BE2C (cell line): ENCODE measurements at regions not wholly inside any gene's neighbourhood (a gene's known extent, or its start where the extent isn't known, plus 50 kb on each side); places are given as distances from the start of the nearest gene placed in this dataset.
"Not testable (repeated sequence)": the region's sequence is repeated elsewhere in the genome, so short reads cannot be mapped to it uniquely, and the experiment has no call there.

ENCODE experiments used
- DNase-seq: peaks from one replicate; pipeline ENCODE4 v3.0.0-alpha.2; 2020
- H3K27me3 ChIP-seq: fragments of 250-450 bp; sonication (Bioruptor Pico); 2 replicates; pipeline ENCODE4 v1.5.1; 2020; ENCODE audit warnings: mild to moderate bottlenecking
- H3K36me3 ChIP-seq: fragments of 250-450 bp; sonication (Bioruptor Pico); 2 replicates; pipeline ENCODE4 v1.5.1; 2020; ENCODE audit warnings: mild to moderate bottlenecking
- H3K4me1 ChIP-seq: fragments of 250-450 bp; sonication (Bioruptor Pico); 2 replicates; pipeline ENCODE4 v1.5.1; 2020
- H3K4me3 ChIP-seq: 2 replicates; pipeline ENCODE4 v1.5.1; 2011; ENCODE audit warnings: low read depth, low read length
- H3K9me3 ChIP-seq: fragments of 250-450 bp; sonication (Bioruptor Pico); 2 replicates; pipeline ENCODE4 v1.5.1; 2020
- CTCF ChIP-seq: IDR thresholded peaks from 2 replicates; pipeline ENCODE4 v1.5.1; 2012; ENCODE audit warnings: mild to moderate bottlenecking, low read depth, low read length

DNA sequence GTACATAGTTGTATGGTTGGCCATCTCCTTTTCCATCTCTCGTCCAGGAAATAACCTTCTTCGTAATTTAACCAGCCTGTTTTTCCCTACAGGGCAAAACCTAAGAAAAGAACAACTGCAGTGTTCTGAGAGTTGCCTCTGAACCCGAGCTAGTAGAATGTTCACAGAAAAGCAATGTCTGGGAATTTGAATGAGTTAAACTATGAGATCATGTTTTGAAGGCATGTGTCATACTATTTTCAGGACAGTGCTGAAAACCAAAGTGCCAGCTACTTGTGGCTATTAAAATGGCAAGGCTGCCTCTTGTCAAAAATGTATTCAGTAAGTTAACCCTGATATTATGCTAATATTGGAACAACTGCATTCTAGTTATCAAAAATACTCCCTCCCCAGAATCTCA is 482.9 kb upstream of the SPRED2 start:
- no peaks in the 10 kb centered on the region for H3K4me1 ChIP-seq
- H3K27me3 ChIP-seq, result no peaks in the 10 kb centered on the region
- H3K9me3 ChIP-seq, result no peaks in the 10 kb centered on the region
- no peak overlapping the region for H3K4me3 ChIP-seq
- TF ChIP-seq CTCF, result no peak
- no peaks in the 10 kb centered on the region for H3K36me3 ChIP-seq
- no peak for DNase-seq

DNA sequence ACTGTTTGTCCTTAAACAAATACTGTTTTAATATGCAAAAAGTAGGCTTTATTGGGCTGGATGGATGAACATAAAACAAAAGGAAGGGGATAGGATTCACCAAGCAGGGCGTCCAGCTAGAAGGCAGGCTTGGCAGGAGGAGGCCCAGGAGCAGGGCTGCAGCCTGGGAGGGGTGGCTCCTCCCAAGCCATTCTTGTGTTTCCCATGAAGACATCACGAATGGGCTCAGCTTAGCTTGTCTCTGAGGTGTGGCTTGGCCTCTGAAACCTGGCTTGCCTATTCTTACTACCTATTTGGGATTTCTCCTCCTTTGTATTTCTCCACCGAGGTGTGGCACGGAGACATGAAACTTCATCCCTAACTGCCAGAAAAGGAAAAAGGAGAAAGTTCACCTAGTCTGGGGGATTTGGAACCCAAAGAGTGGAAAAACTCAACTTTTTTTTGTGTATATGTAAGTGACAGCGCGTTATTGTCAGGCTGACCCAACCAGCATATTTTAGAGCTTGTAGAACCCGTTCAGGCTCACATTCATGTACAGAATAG is 481.9 kb upstream of the SPRED2 start:
- no peak for DNase-seq
- Histone ChIP-seq H3K27me3 (no peaks in the 10 kb centered on the region), H3K4me1 (no peaks in the 10 kb centered on the region), H3K4me3 (no peak overlapping the region), H3K9me3 (no peaks in the 10 kb centered on the region), H3K36me3 (no peaks in the 10 kb centered on the region)
- TF ChIP-seq CTCF, result no peak

DNA sequence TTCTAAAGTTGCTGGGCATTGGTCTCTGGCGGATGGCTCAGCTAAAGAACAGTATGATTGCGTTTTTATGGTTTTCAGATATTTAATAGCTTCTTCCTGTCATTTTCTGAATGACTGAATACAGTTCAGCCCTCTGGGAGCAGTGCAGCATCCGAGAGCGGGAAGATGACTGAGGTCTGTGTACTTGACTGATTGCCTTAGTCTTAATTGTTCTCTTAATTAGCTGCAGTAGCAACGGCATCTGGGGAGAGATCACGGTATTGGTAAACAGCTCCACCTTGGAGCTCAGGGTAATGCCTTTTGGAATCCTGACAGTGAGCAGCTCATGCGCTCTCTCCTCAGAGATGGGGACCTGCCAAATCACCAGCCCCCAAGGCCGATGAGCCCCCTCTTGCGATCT is 481.4 kb upstream of the SPRED2 start:
- no peaks in the 10 kb centered on the region for H3K4me1 ChIP-seq
- H3K4me3 ChIP-seq, result no peak overlapping the region
- H3K36me3 ChIP-seq, result no peaks in the 10 kb centered on the region
- no peak for TF ChIP-seq CTCF
- DNase-seq, result no peak
- no peaks in the 10 kb centered on the region for H3K27me3 ChIP-seq
- no peaks in the 10 kb centered on the region for H3K9me3 ChIP-seq

- no peaks in the 10 kb centered on the region for H3K27me3 ChIP-seq
- DNase-seq, result no peak
- H3K36me3 ChIP-seq, result no peaks in the 10 kb centered on the region
Measured at GRCh38 chr2:65901756-65902155, 469.4 kb upstream of the SPRED2 start.

DNA sequence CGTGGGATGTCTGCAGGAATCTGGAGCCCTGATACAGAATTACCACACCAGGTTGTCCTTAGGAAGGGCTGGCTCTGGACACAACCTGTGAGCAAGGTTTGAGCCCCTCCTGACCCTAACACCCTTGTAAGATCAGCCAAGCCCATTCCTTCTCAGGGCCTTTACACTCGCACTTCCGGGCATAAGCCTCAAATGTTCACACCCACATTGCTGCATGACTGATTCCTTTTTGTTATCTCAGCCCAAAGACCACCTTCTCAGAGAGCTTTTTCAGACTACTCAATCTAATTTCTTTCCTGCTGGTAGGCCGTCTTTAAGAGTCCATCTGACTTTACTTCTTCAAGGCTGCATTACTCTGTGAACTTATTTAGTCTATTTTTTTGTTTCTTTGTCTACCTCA is 464.0 kb upstream of the SPRED2 start:
- no peaks in the 10 kb centered on the region for H3K4me1 ChIP-seq
- no peak for DNase-seq
- no peak for TF ChIP-seq CTCF
- H3K36me3 ChIP-seq, result no peaks in the 10 kb centered on the region
- no peaks in the 10 kb centered on the region for H3K9me3 ChIP-seq
- H3K27me3 ChIP-seq, result no peaks in the 10 kb centered on the region
- H3K4me3 ChIP-seq, result no peak overlapping the region

More at GRCh38 chr2:65901756-65902155, 469.4 kb upstream of the SPRED2 start:
- Histone ChIP-seq H3K4me3 (no peak overlapping the region), H3K4me1 (no peaks in the 10 kb centered on the region), H3K9me3 (no peaks in the 10 kb centered on the region)
- no peak for TF ChIP-seq CTCF

DNA sequence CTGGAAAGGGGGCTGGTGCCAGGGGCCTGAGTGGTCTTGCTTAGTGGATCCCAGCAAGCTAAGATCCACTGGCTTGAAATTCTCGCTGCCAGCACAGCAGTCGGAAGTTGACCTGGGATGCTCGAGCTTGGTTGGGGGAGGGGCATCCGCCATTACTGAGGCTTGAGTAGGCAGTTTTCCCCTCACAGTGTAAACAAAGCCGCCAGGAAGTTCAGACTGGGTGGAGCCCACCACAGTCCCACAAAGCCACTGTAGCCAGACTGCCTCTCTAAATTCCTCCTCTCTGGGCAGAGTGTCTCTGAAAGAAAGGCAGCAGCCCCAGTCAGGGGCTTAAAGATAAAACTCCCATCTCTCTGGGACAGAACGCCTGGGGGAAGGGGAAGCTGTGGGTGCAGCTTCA is 457.7 kb upstream of the SPRED2 start:
- not testable (repeated sequence) for H3K4me1 ChIP-seq, H3K4me3 ChIP-seq, DNase-seq, H3K9me3 ChIP-seq, H3K36me3 ChIP-seq, H3K27me3 ChIP-seq

DNA sequence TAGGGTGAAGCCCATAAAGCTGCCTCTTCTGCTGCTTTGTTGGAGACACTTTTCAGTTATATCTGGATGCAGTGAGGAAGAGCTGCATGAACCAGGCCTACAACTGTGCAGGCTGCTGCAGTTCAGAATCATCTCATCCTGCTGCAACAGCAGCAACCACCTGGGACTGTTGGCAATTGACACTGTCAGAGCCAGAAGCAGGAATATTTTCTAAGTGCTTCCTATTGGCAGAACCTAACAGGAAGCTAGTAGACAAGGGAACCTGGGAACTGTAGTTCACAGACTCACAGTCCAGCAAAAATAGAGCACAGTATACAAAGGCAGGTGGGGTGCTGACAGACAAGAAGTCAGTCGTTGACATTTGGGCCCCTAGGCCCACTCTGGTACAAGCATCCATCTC is 452.9 kb upstream of the SPRED2 start:
- H3K4me1 ChIP-seq, result no peaks in the 10 kb centered on the region
- no peak for DNase-seq
- no peak for TF ChIP-seq CTCF
- H3K36me3 ChIP-seq, result no peaks in the 10 kb centered on the region
- no peak overlapping the region for H3K4me3 ChIP-seq
- H3K9me3 ChIP-seq, result no peaks in the 10 kb centered on the region
- H3K27me3 ChIP-seq, result no peaks in the 10 kb centered on the region
